CD4-positive, alpha-beta T cell (primary cell): ENCODE measurements at regions not wholly inside any gene's neighbourhood (a gene's known extent, or its start where the extent isn't known, plus 50 kb on each side); places are given as distances from the start of the nearest gene placed in this dataset.

Experiments used
- ATAC-seq: fragments of 200-7000 bp; cut with Tn5 transposase; one replicate; pipeline ENCODE4 v1.10.0; 2022; ENCODE audit warnings: mild to moderate bottlenecking; ENCODE audit not compliant: poor library complexity
- CTCF ChIA-PET: fragments of 350-600 bp; sonication (Branson Sonifier 250); formaldehyde crosslinking; loops from one replicate; lab custom pipeline; 2021; ENCODE audit warnings: antibody characterized with exemption, inconsistent platforms; lab: Charles Lee
- POLR2A ChIA-PET: fragments of 350-600 bp; sonication (Branson Sonifier 250); formaldehyde crosslinking; loops from one replicate; lab custom pipeline; 2021; ENCODE audit warnings: antibody characterized with exemption, inconsistent platforms; lab: Charles Lee
- DNase-seq, 14 experiments: peaks; one replicate each; pipeline ENCODE4 v3.0.0-alpha.2; 2013 to 2020; ENCODE audit warnings: mixed read lengths in 2 of 14
- H3K27ac ChIP-seq, 2 donors: one replicate each; pipeline versions ENCODE4 v1.5.1 to v1.7.0; 2013; ENCODE audit warnings: low read length in 2 of 2, low read depth in 1 of 2, mild to moderate bottlenecking in 1 of 2
- H3K27me3 ChIP-seq, 2 experiments: 1 replicate in 1 of 2; 2 replicates in 1 of 2; pipeline versions ENCODE4 v1.6.1 to v1.7.0; 2013; ENCODE audit warnings: low read length in 2 of 2, control low read depth in 1 of 2, mild to moderate bottlenecking in 1 of 2, moderate library complexity in 1 of 2; ENCODE audit not compliant: insufficient read depth in 2 of 2, control insufficient read depth in 1 of 2
- H3K36me3 ChIP-seq: one replicate; pipeline ENCODE4 v1.6.1; 2013; ENCODE audit warnings: low read length, control low read depth; ENCODE audit not compliant: insufficient read depth
- H3K4me1 ChIP-seq: one replicate; pipeline ENCODE4 v1.6.1; 2013; ENCODE audit warnings: low read length, control low read depth; ENCODE audit not compliant: insufficient read depth
- H3K4me3 ChIP-seq: one replicate; pipeline ENCODE4 v1.5.1; 2013; ENCODE audit warnings: mild to moderate bottlenecking, low read length, moderate library complexity
- H3K9me3 ChIP-seq, 2 experiments: 1 replicate in 1 of 2; 2 replicates in 1 of 2; pipeline versions ENCODE4 v1.6.1 to v1.7.0; 2013; ENCODE audit warnings: low read length in 2 of 2, mild to moderate bottlenecking in 2 of 2, control low read depth in 1 of 2, moderate library complexity in 1 of 2; ENCODE audit not compliant: control insufficient read depth in 1 of 2, insufficient read depth in 1 of 2
- H3K27ac Mint-ChIP-seq: one replicate; pipeline ENCODE4 v1.8.0; 2020; ENCODE audit warnings: mixed read lengths
- H3K27me3 Mint-ChIP-seq: one replicate; pipeline ENCODE4 v1.8.0; 2021; ENCODE audit warnings: mixed read lengths
- H3K36me3 Mint-ChIP-seq: one replicate; pipeline ENCODE4 v1.8.0; 2021; ENCODE audit warnings: low read depth, mixed read lengths
- H3K4me1 Mint-ChIP-seq: one replicate; pipeline ENCODE4 v1.8.0; 2021; ENCODE audit warnings: low read depth, mixed read lengths
- H3K4me3 Mint-ChIP-seq: one replicate; pipeline ENCODE4 v1.8.0; 2020; ENCODE audit warnings: mild to moderate bottlenecking, mixed read lengths
- H3K9me3 Mint-ChIP-seq: one replicate; pipeline ENCODE4 v1.8.0; 2020; ENCODE audit warnings: mixed read lengths
- intact Hi-C, 2 experiments: fragments of 100-400 bp; cut with DNase I in 1 of 2; cut with micrococcal nuclease in 1 of 2; formaldehyde crosslinking; loops; one replicate each; pipeline versions ENCODE4 v1.15.1 to v1.9.0; 2023 to 2025; cut with DNase I, micrococcal nuclease
- TF ChIP-seq, protein P1 (sequence below): fragments of 200-600 bp; IDR thresholded peaks from one replicate; pipeline ENCODE4 v1.8.0; 2022; ENCODE audit warnings: antibody characterized with exemption, mild to moderate bottlenecking

DNA sequence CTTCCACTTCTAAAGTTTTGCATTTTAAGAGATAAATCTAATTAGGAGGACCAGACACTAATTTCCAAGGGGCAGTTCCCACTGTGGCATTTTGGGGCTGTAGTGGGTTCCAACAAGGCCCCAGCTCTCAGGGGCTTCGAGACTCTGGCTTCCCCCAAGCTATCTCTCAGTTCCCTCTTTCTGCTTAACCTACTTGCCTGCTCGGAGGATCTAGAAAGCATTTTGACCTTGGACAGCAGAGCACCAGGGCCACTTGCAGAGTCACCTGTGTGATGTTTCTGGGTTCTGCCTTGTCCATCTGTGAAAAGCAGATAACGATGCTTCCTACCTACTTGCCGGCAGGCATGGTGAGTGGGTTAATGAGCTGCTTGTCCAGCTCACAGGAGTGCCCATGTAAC lies 175.4 kb downstream of the MED10 start:
- POLR2A ChIA-PET = no interaction called here
- H3K36me3 Mint-ChIP-seq = no peaks in the 10 kb centered on the region
- intact Hi-C loops = no loop called here

DNA sequence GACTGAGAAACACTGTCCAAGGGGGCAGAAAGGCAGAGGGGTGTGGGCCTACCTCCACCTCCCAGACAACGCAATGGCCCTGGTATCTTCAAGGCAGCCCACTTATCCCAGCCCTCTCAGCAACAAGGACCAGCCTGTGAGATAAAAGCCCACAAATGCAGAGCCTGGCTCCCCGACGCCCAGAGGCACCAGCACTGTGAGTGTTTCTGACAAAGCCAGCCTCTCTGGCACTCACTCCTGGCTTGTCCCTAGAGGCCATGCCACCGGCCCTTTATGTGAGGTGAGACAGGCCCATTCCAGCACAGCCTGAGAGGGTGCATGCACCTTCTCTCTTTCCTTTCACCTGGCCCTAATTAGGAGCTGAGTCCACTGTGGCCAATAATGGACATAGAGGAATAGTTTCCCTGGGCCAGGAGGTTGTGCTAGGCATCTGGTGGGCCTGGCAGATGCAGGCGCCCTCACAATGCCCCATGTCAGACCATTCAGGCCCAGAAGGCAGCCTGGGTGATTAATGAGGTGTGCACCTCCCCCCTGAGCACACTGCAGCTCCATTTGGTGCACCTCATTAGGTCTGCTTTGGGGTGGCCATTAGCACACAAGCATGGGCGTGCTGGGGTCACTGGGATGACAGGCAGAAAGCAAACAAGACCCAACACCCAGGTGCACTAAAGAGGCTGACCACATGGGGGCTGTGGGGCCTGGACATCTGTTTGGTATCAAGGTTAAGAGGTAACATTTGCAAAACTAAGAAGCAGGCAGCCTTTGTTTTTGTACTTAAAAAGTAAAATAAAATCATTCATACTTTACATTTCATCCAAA lies 176.0 kb downstream of the MED10 start:
- no peaks in the 10 kb centered on the region for H3K9me3 Mint-ChIP-seq
- Histone ChIP-seq H3K4me3 (no peak overlapping the region), H3K4me1 (no peaks in the 10 kb centered on the region), H3K27me3 (no peaks in the 10 kb centered on the region), H3K9me3 (peaks cover 0 to 9% of the 10 kb centered on the region in 2 experiments), H3K36me3 (no peaks in the 10 kb centered on the region), H3K27ac (no peak overlapping the region)
- ChIA-PET CTCF (no interaction called here), POLR2A (no interaction called here)
- no peak overlapping the region for H3K27ac Mint-ChIP-seq
- H3K27me3 Mint-ChIP-seq = peaks cover 3% of the 10 kb centered on the region
- no peaks in the 10 kb centered on the region for H3K36me3 Mint-ChIP-seq
- no peaks in the 10 kb centered on the region for H3K4me1 Mint-ChIP-seq
- H3K4me3 Mint-ChIP-seq = no peak overlapping the region
- intact Hi-C loops = no loop called here
- ATAC-seq (no peak), DNase-seq (no peak)
- TF ChIP-seq, protein P1, sequence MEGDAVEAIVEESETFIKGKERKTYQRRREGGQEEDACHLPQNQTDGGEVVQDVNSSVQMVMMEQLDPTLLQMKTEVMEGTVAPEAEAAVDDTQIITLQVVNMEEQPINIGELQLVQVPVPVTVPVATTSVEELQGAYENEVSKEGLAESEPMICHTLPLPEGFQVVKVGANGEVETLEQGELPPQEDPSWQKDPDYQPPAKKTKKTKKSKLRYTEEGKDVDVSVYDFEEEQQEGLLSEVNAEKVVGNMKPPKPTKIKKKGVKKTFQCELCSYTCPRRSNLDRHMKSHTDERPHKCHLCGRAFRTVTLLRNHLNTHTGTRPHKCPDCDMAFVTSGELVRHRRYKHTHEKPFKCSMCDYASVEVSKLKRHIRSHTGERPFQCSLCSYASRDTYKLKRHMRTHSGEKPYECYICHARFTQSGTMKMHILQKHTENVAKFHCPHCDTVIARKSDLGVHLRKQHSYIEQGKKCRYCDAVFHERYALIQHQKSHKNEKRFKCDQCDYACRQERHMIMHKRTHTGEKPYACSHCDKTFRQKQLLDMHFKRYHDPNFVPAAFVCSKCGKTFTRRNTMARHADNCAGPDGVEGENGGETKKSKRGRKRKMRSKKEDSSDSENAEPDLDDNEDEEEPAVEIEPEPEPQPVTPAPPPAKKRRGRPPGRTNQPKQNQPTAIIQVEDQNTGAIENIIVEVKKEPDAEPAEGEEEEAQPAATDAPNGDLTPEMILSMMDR = no peak

More for the DNA sequence above, 175.4 kb downstream of the MED10 start:
- Histone ChIP-seq H3K27ac (no peak overlapping the region), H3K27me3 (no peaks in the 10 kb centered on the region), H3K9me3 (peaks cover 0 to 6% of the 10 kb centered on the region in 2 experiments), H3K36me3 (no peaks in the 10 kb centered on the region), H3K4me3 (no peak overlapping the region), H3K4me1 (no peaks in the 10 kb centered on the region)
- TF ChIP-seq, protein P1 = no peak
- H3K27ac Mint-ChIP-seq = no peak overlapping the region
- CTCF ChIA-PET = no interaction called here
- DNase-seq (no peak), ATAC-seq (no peak)
- no peaks in the 10 kb centered on the region for H3K9me3 Mint-ChIP-seq
- H3K4me3 Mint-ChIP-seq = no peak overlapping the region
- no peaks in the 10 kb centered on the region for H3K27me3 Mint-ChIP-seq
- H3K4me1 Mint-ChIP-seq = no peaks in the 10 kb centered on the region

DNA sequence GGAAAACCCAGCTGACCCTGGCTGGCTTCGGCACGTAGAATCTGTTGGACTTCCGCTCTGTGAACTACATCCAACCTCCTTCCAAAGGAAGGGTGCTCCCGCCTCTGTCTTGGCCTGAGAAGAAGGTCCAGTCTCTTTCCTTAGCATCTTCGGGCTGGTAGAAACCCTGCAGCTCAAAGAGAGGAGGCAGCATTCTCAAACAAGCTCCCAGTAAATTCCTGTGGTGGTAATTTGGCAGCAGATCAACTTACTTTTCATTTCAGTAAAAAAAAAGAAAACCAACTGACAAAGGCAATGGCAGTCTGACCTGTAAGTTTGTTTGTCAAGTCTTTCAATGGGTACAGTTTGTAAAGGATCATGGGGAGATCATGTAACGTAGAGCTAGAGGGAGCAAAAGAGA lies 176.7 kb downstream of the MED10 start:
- ChIA-PET POLR2A (no interaction called here), CTCF (no interaction called here)
- H3K36me3 Mint-ChIP-seq = no peaks in the 10 kb centered on the region
- TF ChIP-seq, protein P1 = no peak
- no peaks in the 10 kb centered on the region for H3K4me1 Mint-ChIP-seq
- DNase-seq = no peak
- H3K27me3 Mint-ChIP-seq = peaks cover 8% of the 10 kb centered on the region
- Histone ChIP-seq H3K4me3 (no peak overlapping the region), H3K9me3 (peaks cover 0 to 12% of the 10 kb centered on the region in 2 experiments), H3K27ac (no peak overlapping the region), H3K36me3 (no peaks in the 10 kb centered on the region), H3K4me1 (no peaks in the 10 kb centered on the region), H3K27me3 (no peaks in the 10 kb centered on the region)
- no peak overlapping the region for H3K4me3 Mint-ChIP-seq
- intact Hi-C loops = no loop called here
- no peak overlapping the region for H3K27ac Mint-ChIP-seq
- H3K9me3 Mint-ChIP-seq = no peaks in the 10 kb centered on the region
- ATAC-seq = no peak
